HEK293 (cell line): ENCODE measurements at regions not wholly inside any gene's neighbourhood (a gene's known extent, or its start where the extent isn't known, plus 50 kb on each side); places are given as distances from the start of the nearest gene placed in this dataset.

Experiments
- CTCF ChIA-PET: fragments of 350-600 bp; formaldehyde crosslinking; extraction: SDS; loops from one replicate; lab custom pipeline; 2021; ENCODE audit warnings: antibody characterized with exemption; lab: Yijun Ruan, JAX
- POLR2A ChIA-PET: fragments of 300-600 bp; formaldehyde crosslinking; extraction: SDS; loops from one replicate; lab custom pipeline; 2020; ENCODE audit warnings: antibody characterized with exemption, inconsistent platforms; lab: Yijun Ruan, JAX
- H3K27ac ChIP-seq: fragments of 200-500 bp; sonication (Bioruptor generic); 2 replicates; pipeline ENCODE4 v1.5.1; 2014; ENCODE audit warnings: low read depth, low read length, control low read depth, inconsistent platforms; ENCODE audit errors: extremely low read depth
- H3K36me3 ChIP-seq, 2 experiments: fragments of 200-500 bp in 1 of 2; sonication (Bioruptor generic) in 1 of 2; 1 replicate in 1 of 2; 2 replicates in 1 of 2; pipeline ENCODE4 v1.5.1; 2014 to 2017; ENCODE audit warnings: inconsistent platforms in 2 of 2, low read length in 2 of 2; ENCODE audit not compliant: control insufficient read depth in 2 of 2, insufficient read depth in 1 of 2
- H3K4me1 ChIP-seq: fragments of 200-500 bp; sonication (Bioruptor generic); 2 replicates; pipeline ENCODE4 v1.5.1; 2014; ENCODE audit warnings: mild to moderate bottlenecking, low read length, inconsistent platforms; ENCODE audit not compliant: control insufficient read depth, insufficient read depth
- H3K4me3 ChIP-seq: 2 replicates; pipeline ENCODE4 v1.5.1; 2011; ENCODE audit warnings: low read depth, mild to moderate bottlenecking, control low read depth, low read length, moderate library complexity
- H3K9me3 ChIP-seq: fragments of 200-500 bp; sonication (Bioruptor generic); 2 replicates; pipeline ENCODE4 v1.5.1; 2014; ENCODE audit warnings: low read depth, low read length, inconsistent platforms; ENCODE audit not compliant: control insufficient read depth, insufficient read depth
- HOXD13 ChIP-seq: sonication (generic); formaldehyde crosslinking; IDR thresholded peaks from 2 replicates; pipeline ENCODE4 v1.8.0; 2022; ENCODE audit warnings: missing genetic modification reagents, borderline replicate concordance
- KLF16 ChIP-seq: fragments of 450-650 bp; formaldehyde crosslinking; IDR thresholded peaks from 2 replicates; pipeline ENCODE4 v1.5.1; 2017; ENCODE audit warnings: missing biosample characterization, missing genetic modification characterization
- KLF9 ChIP-seq: fragments of 450-650 bp; formaldehyde crosslinking; IDR thresholded peaks from 2 replicates; pipeline ENCODE4 v1.5.1; 2016; ENCODE audit warnings: missing biosample characterization, missing genetic modification characterization, low read depth
- OVOL3 ChIP-seq: fragments of 450-650 bp; formaldehyde crosslinking; IDR thresholded peaks from 2 replicates; pipeline ENCODE4 v1.5.1; 2016; ENCODE audit warnings: missing biosample characterization, missing genetic modification characterization
- PRDM1 ChIP-seq: fragments of 450-650 bp; formaldehyde crosslinking; IDR thresholded peaks from 2 replicates; pipeline ENCODE4; 2016; ENCODE audit warnings: missing biosample characterization, missing genetic modification characterization
- SETDB1 ChIP-seq: IDR thresholded peaks from one replicate; pipeline ENCODE4 v1.6.1; 2017; ENCODE audit warnings: mild to moderate bottlenecking, low read length, moderate library complexity, mixed read lengths; ENCODE audit not compliant: insufficient read length
- ZBTB26 ChIP-seq: fragments of 450-650 bp; formaldehyde crosslinking; optimal IDR thresholded peaks from 2 replicates; pipeline ENCODE3; 2016; ENCODE audit warnings: missing biosample characterization, mild to moderate bottlenecking, missing genetic modification characterization
- ZFP3 ChIP-seq: fragments of 450-650 bp; formaldehyde crosslinking; IDR thresholded peaks from 2 replicates; pipeline ENCODE4 v1.5.1; 2016; ENCODE audit warnings: low read depth, missing biosample characterization, missing genetic modification characterization
- ZNF10 ChIP-seq: fragments of 450-650 bp; formaldehyde crosslinking; IDR thresholded peaks from 2 replicates; pipeline ENCODE4 v1.5.1; 2017; ENCODE audit warnings: missing biosample characterization, missing genetic modification characterization
- ZNF19 ChIP-seq: fragments of 450-650 bp; formaldehyde crosslinking; IDR thresholded peaks from 2 replicates; pipeline ENCODE4; 2016; ENCODE audit warnings: missing biosample characterization, missing genetic modification characterization, low read depth
- ZNF239 ChIP-seq: fragments of 450-650 bp; formaldehyde crosslinking; IDR thresholded peaks from 2 replicates; pipeline ENCODE4 v1.5.1; 2016; ENCODE audit warnings: missing biosample characterization, missing genetic modification characterization
- ZNF274 ChIP-seq, 2 experiments: fragments of 200-500 bp in 1 of 2; fragments of 450-650 bp in 1 of 2; sonication (Bioruptor generic) in 1 of 2; formaldehyde crosslinking in 1 of 2; IDR thresholded peaks; 2 replicates each; pipeline versions ENCODE4 v1.5.1 to v1.6.1; 2014 to 2016; ENCODE audit warnings: borderline replicate concordance in 1 of 2, inconsistent platforms in 1 of 2, low read length in 1 of 2, missing biosample characterization in 1 of 2, missing genetic modification characterization in 1 of 2
- ZNF324 ChIP-seq: fragments of 450-650 bp; formaldehyde crosslinking; IDR thresholded peaks from 2 replicates; pipeline ENCODE4 v1.5.1; 2016; ENCODE audit warnings: missing biosample characterization, missing genetic modification characterization
- ZNF366 ChIP-seq: fragments of 450-650 bp; formaldehyde crosslinking; conservative IDR thresholded peaks from 2 replicates; pipeline ENCODE4 v1.5.1; 2016; ENCODE audit warnings: missing biosample characterization, missing genetic modification characterization
- ZNF610 ChIP-seq: fragments of 450-650 bp; formaldehyde crosslinking; IDR thresholded peaks from 2 replicates; pipeline ENCODE4 v1.5.1; 2016; ENCODE audit warnings: missing biosample characterization, missing genetic modification characterization, borderline replicate concordance
- ZNF776 ChIP-seq: fragments of 450-650 bp; formaldehyde crosslinking; IDR thresholded peaks from 2 replicates; pipeline ENCODE4 v1.5.0; 2017; ENCODE audit warnings: missing biosample characterization, missing genetic modification characterization, borderline replicate concordance
- ZNF792 ChIP-seq: fragments of 450-650 bp; formaldehyde crosslinking; IDR thresholded peaks from 2 replicates; pipeline ENCODE4 v1.5.1; 2016; ENCODE audit warnings: missing biosample characterization, missing genetic modification characterization
- ZSCAN4 ChIP-seq: fragments of 450-650 bp; formaldehyde crosslinking; IDR thresholded peaks from 2 replicates; pipeline ENCODE4 v1.5.1; 2017; ENCODE audit warnings: missing biosample characterization, missing genetic modification characterization
- TF ChIP-seq, protein P1 (sequence below): fragments of 450-650 bp; formaldehyde crosslinking; IDR thresholded peaks from 2 replicates; pipeline ENCODE4 v1.5.1; 2016; ENCODE audit warnings: missing biosample characterization, missing genetic modification characterization
- TF ChIP-seq, protein P2 (sequence below): fragments of 450-650 bp; formaldehyde crosslinking; IDR thresholded peaks from 2 replicates; pipeline ENCODE4 v1.5.1; 2016; ENCODE audit warnings: missing biosample characterization, missing genetic modification characterization
- TF ChIP-seq, protein P3 (sequence below): fragments of 450-650 bp; formaldehyde crosslinking; IDR thresholded peaks from 2 replicates; pipeline ENCODE4 v1.5.1; 2017; ENCODE audit warnings: missing biosample characterization, missing genetic modification characterization

- POLR2A ChIA-PET, result no interaction called here
- Histone ChIP-seq H3K4me1 (no peaks in the 10 kb centered on the region), H3K9me3 (no peaks in the 10 kb centered on the region), H3K4me3 (no peak overlapping the region), H3K36me3 (no peaks in the 10 kb centered on the region), H3K27ac (no peak overlapping the region)
- CTCF ChIA-PET, result interaction anchor here (0.6 kb wide), 1 partner anchor 18 kb away, joined by 3 read pairs; no protein-coding TSS in a partner anchor
- TF ChIP-seq OVOL3 (no peak), ZNF776 (tag by site-specific recombination) (no peak), KLF16 (tag by site-specific recombination) (no peak), ZNF274 (IDR thresholded peaks at IDR 0.05; ENCODE audit: low read length) (no peak), ZNF274 (tag by site-specific recombination; IDR thresholded peaks at IDR 0.05; ENCODE audit: borderline replicate concordance) (no peak), ZNF324 (tag by site-specific recombination) (no peak), ZNF792 (no peak), KLF9 (tag by site-specific recombination) (no peak), ZNF19 (tag by site-specific recombination) (no peak), HOXD13 (no peak), ZSCAN4 (no peak), ZNF10 (tag by site-specific recombination) (no peak), SETDB1 (no peak), ZBTB26 (tag by site-specific recombination) (no peak), ZFP3 (tag by site-specific recombination) (no peak)
- TF ChIP-seq, protein P1, sequence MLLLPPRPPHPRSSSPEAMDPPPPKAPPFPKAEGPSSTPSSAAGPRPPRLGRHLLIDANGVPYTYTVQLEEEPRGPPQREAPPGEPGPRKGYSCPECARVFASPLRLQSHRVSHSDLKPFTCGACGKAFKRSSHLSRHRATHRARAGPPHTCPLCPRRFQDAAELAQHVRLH (tag by site-specific recombination), result no peak
- TF ChIP-seq, protein P2, sequence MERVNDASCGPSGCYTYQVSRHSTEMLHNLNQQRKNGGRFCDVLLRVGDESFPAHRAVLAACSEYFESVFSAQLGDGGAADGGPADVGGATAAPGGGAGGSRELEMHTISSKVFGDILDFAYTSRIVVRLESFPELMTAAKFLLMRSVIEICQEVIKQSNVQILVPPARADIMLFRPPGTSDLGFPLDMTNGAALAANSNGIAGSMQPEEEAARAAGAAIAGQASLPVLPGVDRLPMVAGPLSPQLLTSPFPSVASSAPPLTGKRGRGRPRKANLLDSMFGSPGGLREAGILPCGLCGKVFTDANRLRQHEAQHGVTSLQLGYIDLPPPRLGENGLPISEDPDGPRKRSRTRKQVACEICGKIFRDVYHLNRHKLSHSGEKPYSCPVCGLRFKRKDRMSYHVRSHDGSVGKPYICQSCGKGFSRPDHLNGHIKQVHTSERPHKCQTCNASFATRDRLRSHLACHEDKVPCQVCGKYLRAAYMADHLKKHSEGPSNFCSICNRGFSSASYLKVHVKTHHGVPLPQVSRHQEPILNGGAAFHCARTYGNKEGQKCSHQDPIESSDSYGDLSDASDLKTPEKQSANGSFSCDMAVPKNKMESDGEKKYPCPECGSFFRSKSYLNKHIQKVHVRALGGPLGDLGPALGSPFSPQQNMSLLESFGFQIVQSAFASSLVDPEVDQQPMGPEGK, result no peak
Observed at GRCh38 chr20:9963029-9963428, 71.8 kb upstream of the ANKEF1 start.

DNA sequence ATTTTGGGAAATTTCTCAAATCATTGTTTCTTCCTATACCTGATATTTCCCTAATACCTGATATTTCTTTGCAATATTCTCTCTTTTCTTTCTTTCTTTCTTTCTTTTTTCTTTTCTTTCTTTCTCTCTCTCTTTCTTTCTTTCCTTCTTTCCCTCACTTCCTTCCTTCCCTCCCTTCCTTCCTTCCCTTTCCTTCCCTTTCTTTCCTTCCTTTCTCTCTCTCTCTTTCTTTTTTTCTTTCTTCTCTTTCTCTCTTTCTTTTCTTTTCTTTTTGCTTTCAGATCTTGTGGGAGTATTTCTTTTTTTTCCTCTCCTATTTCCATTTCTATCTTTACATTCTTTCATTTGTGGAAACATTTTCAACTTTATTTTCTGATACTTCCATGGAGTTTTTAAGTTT lies 76.1 kb upstream of the ANKEF1 start:
- no peaks in the 10 kb centered on the region for H3K36me3 ChIP-seq
- TF ChIP-seq, protein P3, sequence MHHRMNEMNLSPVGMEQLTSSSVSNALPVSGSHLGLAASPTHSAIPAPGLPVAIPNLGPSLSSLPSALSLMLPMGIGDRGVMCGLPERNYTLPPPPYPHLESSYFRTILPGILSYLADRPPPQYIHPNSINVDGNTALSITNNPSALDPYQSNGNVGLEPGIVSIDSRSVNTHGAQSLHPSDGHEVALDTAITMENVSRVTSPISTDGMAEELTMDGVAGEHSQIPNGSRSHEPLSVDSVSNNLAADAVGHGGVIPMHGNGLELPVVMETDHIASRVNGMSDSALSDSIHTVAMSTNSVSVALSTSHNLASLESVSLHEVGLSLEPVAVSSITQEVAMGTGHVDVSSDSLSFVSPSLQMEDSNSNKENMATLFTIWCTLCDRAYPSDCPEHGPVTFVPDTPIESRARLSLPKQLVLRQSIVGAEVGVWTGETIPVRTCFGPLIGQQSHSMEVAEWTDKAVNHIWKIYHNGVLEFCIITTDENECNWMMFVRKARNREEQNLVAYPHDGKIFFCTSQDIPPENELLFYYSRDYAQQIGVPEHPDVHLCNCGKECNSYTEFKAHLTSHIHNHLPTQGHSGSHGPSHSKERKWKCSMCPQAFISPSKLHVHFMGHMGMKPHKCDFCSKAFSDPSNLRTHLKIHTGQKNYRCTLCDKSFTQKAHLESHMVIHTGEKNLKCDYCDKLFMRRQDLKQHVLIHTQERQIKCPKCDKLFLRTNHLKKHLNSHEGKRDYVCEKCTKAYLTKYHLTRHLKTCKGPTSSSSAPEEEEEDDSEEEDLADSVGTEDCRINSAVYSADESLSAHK (tag by site-specific recombination), result no peak
- TF ChIP-seq PRDM1 (tag by site-specific recombination) (peak; percentile 26; the same call in 1 of the 2 replicates), ZNF366 (tag by site-specific recombination) (peak; percentile 49; the same call in 1 of the 2 replicates), ZNF239 (tag by site-specific recombination) (no peak), ZNF610 (no peak)
- no peaks in the 10 kb centered on the region for H3K4me1 ChIP-seq
- POLR2A ChIA-PET, result no interaction called here
- no peaks in the 10 kb centered on the region for H3K9me3 ChIP-seq
- no peak overlapping the region for H3K27ac ChIP-seq
- no peak overlapping the region for H3K4me3 ChIP-seq
- CTCF ChIA-PET, result interaction anchor here (0.5 to 1.9 kb wide), 4 partner anchors 132 to 788 kb away, joined by 3 to 6 read pairs (median 3); no protein-coding TSS in a partner anchor
